HCT116 (cell line): ENCODE measurements at regions not wholly inside any gene's neighbourhood (a gene's known extent, or its start where the extent isn't known, plus 50 kb on each side); places are given as distances from the start of the nearest gene placed in this dataset.

Experiments
- CEBPB ChIP-seq: IDR thresholded peaks from 2 replicates; pipeline ENCODE4 v1.6.1; 2012; ENCODE audit warnings: low read depth
- FOSL1 ChIP-seq: IDR thresholded peaks from 2 replicates; pipeline ENCODE4 v1.6.1; 2012; ENCODE audit warnings: low read depth
- POLR2A ChIP-seq: IDR thresholded peaks from 2 replicates; pipeline ENCODE4 v1.7.0; 2011; ENCODE audit warnings: borderline replicate concordance; ENCODE audit not compliant: insufficient read depth, insufficient read length; ENCODE audit errors: extremely low read depth
- POLR2AphosphoS5 ChIP-seq: IDR thresholded peaks from 2 replicates; pipeline ENCODE4 v1.6.1; 2011; ENCODE audit warnings: mild to moderate bottlenecking, low read depth, low read length, moderate library complexity
- SIN3A ChIP-seq: IDR thresholded peaks from 2 replicates; pipeline ENCODE4 v1.6.1; 2012; ENCODE audit warnings: low read depth
- SRF ChIP-seq: IDR thresholded peaks from 2 replicates; pipeline ENCODE4 v1.6.1; 2012; ENCODE audit warnings: low read depth
- TF ChIP-seq, protein P1 (sequence below), 3 experiments: fragments of 200-600 bp in 1 of 3; sonication (generic) in 1 of 3; IDR thresholded peaks in 2 of 3; conservative IDR thresholded peaks in 1 of 3; 2 replicates each; pipeline ENCODE4 v1.5.1; 2012 to 2017; ENCODE audit warnings: low read depth in 2 of 3, low read length in 2 of 3, antibody characterized with exemption in 1 of 3, borderline replicate concordance in 1 of 3, control low read depth in 1 of 3, mild to moderate bottlenecking in 1 of 3, mixed read lengths in 1 of 3, mixed run types in 1 of 3, moderate library complexity in 1 of 3; ENCODE audit not compliant: insufficient read depth in 1 of 3

- TF ChIP-seq, protein P1, sequence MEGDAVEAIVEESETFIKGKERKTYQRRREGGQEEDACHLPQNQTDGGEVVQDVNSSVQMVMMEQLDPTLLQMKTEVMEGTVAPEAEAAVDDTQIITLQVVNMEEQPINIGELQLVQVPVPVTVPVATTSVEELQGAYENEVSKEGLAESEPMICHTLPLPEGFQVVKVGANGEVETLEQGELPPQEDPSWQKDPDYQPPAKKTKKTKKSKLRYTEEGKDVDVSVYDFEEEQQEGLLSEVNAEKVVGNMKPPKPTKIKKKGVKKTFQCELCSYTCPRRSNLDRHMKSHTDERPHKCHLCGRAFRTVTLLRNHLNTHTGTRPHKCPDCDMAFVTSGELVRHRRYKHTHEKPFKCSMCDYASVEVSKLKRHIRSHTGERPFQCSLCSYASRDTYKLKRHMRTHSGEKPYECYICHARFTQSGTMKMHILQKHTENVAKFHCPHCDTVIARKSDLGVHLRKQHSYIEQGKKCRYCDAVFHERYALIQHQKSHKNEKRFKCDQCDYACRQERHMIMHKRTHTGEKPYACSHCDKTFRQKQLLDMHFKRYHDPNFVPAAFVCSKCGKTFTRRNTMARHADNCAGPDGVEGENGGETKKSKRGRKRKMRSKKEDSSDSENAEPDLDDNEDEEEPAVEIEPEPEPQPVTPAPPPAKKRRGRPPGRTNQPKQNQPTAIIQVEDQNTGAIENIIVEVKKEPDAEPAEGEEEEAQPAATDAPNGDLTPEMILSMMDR (IDR thresholded peaks at IDR 0.05 in 2 of 3, conservative IDR thresholded peaks at IDR 0.05 in 1 of 3; ENCODE audit: borderline replicate concordance in 1 of 3, insufficient read depth in 1 of 3, low read depth in 2 of 3, low read length in 2 of 3): no peak
- TF ChIP-seq SRF (no peak), CEBPB (no peak), FOSL1 (no peak), POLR2A (no peak), SIN3A (no peak), POLR2AphosphoS5 (no peak)
These were observed 204.2 kb downstream of the SH3BP4 start for GRCh38 chr2:235156055-235156454.
